Nucleus accumbens (tissue), 56 donors: ENCODE measurements at regions not wholly inside any gene's neighbourhood (a gene's known extent, or its start where the extent isn't known, plus 50 kb on each side); places are given as distances from the start of the nearest gene placed in this dataset.

Experiments
- DNase-seq, 56 donors: peaks; one replicate each; lab custom pipeline; 2025; lab: John Stamatoyannopoulos, UW

DNA sequence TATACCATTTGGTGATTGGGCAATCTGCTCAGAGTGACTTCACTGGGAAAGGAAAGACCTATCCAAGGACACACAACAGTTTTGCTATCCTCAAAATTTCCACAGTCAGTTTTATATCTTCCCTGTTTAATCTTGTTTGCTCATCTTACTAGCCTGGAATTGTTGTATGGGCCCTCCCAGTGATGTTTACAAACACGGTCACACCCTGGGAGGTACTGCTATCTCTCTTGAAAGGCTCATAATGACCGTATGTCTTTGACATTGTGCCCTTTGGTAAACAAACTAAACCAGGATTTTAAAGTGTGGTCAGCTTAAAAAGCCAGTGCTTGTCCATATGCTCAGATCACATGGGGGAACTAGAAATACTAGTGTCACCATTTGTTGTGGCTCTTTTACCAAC is 277.0 kb downstream of the CDH2 start:
- DNase-seq: no peak

DNA sequence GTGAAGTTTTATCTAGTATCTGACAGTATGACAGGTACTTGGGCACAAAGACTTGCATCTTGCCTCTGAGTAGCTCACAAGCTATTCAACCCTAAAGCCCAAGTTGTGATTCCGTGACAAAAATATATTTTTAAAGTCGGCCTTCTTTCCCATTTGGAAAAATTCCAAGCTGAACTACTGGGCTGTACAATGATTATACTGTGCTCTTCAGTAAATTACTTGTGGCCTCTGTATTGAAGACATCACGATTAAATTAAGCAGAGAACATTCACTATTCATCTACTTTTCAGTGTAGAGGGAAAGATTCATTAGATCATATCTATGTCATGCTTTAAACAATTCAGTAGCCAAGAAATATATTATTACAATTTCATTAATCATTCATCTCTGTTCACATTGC is 282.2 kb downstream of the CDH2 start:
- DNase-seq: no peak

DNA sequence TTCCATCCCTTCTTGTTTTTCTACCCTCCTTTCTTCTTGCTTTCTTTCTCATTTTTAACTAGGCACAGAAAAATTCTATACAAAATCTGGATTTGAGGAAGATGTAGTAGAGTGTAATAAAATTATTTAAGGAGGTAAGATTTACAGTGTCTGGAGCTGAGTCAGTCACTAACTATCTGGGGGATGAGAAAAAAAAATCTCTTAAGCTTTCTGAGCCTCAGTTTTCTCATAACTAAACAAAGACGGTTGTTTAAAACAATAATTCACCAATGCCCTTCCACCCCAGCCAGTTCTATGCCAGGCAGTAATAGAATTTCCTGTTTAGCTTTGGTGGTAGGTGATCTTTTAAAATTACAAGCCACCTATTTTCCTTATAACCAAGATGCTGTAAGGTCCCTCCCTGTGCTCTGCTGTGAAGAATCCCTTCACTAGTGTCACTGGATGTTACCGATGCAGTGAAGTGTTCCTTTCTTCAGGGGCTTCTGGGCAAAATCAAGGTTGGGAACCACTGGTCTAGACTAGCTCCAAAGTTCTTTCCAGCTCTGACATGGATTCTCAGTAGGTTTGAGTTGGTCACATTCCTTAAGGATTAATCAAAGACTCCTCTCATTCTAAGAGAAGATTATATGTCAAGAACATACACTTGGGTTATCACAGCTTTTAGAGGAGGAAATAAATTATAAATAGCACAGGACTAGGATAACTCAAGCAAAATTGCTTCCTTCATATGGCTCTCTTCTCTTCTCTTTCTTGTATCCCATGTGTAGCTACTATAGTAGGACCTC is 289.0 kb downstream of the CDH2 start:
- no peak for DNase-seq

DNA sequence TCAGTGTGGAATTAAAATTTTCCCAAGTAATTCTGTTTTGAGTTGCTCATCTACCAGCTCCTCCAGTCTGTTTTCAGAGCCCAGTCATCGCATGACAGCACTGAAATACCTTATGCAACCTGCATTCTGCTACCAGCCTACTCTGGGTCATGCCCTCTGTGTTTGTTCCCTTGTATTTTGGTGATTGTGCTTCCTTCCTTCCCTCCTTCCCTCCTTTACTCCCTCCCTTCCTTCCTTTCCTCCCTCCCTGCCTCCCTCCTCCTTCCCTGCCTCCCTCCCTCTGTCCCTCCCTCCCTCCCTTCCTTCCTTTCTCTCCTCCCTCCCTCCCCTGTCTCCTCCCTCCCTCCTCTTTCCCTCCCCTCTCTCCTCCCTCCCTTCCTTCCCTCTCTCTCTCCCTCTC is 289.6 kb downstream of the CDH2 start:
- DNase-seq: no peak

DNA sequence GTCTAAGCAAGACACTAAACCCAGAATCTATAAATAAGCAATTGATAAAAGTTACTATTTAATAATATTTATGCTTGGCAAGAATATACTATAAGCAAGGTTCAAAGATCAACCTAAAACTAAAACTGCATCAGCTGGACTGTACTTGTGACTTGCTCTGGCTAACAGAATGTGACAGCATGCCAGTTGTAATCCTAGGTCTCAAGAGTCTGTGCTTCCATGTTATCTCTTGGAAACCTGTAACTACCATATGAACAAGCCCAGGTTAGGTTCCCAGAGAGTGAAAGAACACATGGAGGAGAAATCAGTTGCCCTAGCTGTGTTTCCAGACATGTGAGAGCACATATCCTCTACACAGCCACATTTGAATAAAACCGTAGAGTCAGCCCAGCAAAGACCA is 297.4 kb downstream of the CDH2 start:
- DNase-seq: no peak

GRCh38 chr18:27871726-27872125 is 305.2 kb downstream of the CDH2 start:
- no peak for DNase-seq

- no peak for DNase-seq
Measured at GRCh38 chr18:27869735-27870134, 307.2 kb downstream of the CDH2 start.

- DNase-seq: no peak
Measured at GRCh38 chr18:27865431-27865830, 311.5 kb downstream of the CDH2 start.

- DNase-seq: no peak
Measured at GRCh38 chr18:27863780-27864430, 313.0 kb downstream of the CDH2 start.

DNA sequence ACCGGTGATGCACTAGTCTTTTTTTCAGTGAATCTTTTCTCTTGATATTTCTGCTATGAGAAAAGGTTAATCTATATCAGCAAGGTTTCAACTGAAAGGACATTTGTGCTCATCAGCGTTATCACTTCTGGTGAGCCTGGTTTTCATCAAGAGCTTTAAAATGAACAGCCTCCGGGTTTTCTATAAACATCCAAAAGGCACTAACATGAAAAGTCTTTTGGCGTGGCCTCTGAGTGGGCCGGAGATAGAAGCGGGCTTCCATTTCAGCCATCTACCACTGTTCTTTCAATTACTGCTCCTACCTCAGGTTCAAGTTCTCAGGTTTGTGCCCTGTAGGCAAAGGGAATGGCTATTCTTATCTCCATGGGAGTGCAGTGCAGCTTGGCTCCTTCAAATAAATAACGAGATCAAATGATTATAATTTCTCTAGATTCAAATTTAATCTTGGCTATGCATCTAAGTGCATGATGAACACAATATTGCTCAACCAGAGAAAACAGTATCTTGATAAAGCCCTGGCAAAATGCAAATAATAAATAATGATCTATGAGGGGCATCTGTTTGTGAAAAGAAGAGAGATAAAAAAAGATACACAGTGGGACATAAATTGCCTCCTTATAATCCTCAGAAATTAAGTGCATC is 314.8 kb downstream of the CDH2 start:
- no peak for DNase-seq

GRCh38 chr18:27861539-27861938 is 315.4 kb downstream of the CDH2 start:
- no peak for DNase-seq

GRCh38 chr18:27860701-27861107 is 316.2 kb downstream of the CDH2 start:
- no peak for DNase-seq

DNA sequence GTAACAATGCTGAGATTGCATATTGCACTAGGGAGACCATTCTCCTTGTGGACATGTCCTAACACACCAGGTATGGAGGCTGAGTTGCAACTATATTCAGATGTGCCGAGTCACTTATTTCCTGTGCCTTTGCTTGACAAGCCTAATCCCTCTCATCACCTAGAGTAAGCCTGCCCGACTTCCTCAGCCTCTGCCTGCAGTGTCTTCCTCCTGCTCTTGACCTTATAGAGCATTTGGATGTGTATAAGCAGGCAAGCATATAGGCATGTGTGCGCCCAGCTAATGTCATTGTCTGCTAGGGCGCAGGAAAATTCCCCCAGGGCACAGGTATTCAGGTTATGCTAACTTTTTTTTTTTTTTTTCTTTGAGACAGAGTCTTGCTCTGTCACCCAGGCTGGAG is 316.9 kb downstream of the CDH2 start:
- no peak for DNase-seq

DNA sequence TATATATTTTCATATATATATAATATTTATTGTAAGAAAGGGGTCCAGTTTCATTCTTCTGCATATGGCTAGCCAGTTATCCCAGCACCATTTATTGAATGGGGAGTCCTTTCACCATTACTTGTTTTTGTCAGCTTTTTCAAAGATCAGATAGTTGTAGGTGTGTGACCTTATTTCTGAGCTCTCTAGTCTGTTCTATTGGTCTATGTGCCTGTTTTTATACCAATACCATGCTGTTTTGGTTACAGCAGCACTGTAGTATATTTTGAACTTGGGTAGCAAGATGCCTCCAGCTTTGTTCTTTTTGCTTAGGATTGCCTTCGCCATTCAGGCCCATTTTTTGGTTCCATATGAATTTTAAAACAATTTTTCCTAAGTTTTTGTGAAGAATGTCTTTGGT is 320.1 kb downstream of the CDH2 start:
- DNase-seq: no peak

- DNase-seq: no peak
Measured at GRCh38 chr18:27855486-27855885, 321.4 kb downstream of the CDH2 start.

DNA sequence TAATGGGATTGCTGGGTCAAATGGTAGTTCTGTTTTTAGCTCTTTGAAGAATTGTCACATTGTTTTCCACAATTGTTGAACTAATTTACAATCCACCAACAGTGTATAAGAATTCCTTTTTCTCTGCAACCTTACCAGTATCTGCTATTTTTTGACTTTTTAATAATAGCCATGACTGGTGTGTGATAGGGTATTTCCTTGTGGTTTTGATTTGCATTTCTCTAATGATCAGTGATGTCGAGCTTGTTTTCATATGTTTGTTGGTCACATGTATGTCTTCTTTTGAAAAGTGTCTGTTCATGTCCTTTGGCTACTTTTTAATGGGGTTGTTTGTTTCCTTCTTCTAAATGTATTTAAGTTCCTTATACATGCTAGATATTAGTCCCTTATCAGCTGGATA is 322.3 kb downstream of the CDH2 start:
- DNase-seq: no peak

GRCh38 chr18:27848336-27848735 is 328.6 kb downstream of the CDH2 start:
- DNase-seq: no peak

GRCh38 chr18:27847412-27847811 is 329.5 kb downstream of the CDH2 start:
- no peak for DNase-seq

- DNase-seq: no peak
Measured at GRCh38 chr18:27845897-27846296, 331.0 kb downstream of the CDH2 start.

GRCh38 chr18:27843783-27844777 is 332.9 kb downstream of the CDH2 start:
- DNase-seq: no peak

DNA sequence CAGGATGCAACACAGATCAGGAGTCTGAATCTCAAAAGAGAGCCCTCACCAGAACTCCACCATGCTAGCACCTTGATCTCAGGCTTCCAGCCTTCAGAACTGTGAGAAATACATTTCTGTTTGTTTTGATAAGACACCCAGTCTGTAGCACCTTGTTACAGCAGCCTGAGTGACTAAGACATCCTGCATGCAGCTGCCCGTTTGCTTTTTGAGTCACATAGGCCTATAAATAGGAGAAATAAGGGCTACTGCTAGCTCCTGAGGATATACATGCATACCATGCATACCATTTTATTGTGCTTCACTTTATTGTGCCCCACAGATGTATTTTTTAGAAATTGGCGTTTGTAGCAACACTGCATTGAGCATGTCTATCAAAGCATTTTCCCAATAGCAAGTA is 337.8 kb downstream of the CDH2 start:
- DNase-seq: no peak
